A673 (cell line): ENCODE measurements at regions not wholly inside any gene's neighbourhood (a gene's known extent, or its start where the extent isn't known, plus 50 kb on each side); places are given as distances from the start of the nearest gene placed in this dataset.

Source experiments
- BruUV-seq: library from RNA; stranded (reverse); fragments of 400-500 nt; replicated peaks from 2 replicates; lab custom pipeline; 2021; lab: Mats Ljungman, UMichigan
- CTCF ChIA-PET: fragments of 300-600 bp; sonication (Branson Sonifier 250); formaldehyde crosslinking; loops from one replicate; lab custom pipeline; 2022; ENCODE audit warnings: antibody characterized with exemption; lab: Charles Lee
- POLR2A ChIA-PET: fragments of 300-600 bp; sonication (Branson Sonifier 250); formaldehyde crosslinking; loops from one replicate; lab custom pipeline; 2022; ENCODE audit warnings: antibody characterized with exemption; ENCODE audit not compliant: low non-redundant PET; lab: Charles Lee
- DNase-seq: peaks from one replicate; pipeline ENCODE4 v3.0.0-alpha.2; 2015; ENCODE audit warnings: low spot score
- H3K27ac ChIP-seq: fragments of 200-600 bp; sonication (generic); 2 replicates; pipeline ENCODE4 v1.5.1; 2016; ENCODE audit warnings: mixed run types, low read depth, mild to moderate bottlenecking, mixed read lengths, antibody characterized with exemption, low read length; ENCODE audit not compliant: poor library complexity, severe bottlenecking
- H3K27me3 ChIP-seq: fragments of 200-600 bp; sonication (generic); replicated peaks from 2 replicates; pipeline ENCODE4 v1.6.1; 2017; ENCODE audit warnings: mixed run types, low read depth, mild to moderate bottlenecking, mixed read lengths, antibody characterized with exemption, low read length; ENCODE audit not compliant: insufficient read depth, poor library complexity
- H3K36me3 ChIP-seq: fragments of 200-600 bp; sonication (generic); 2 replicates; pipeline ENCODE4 v1.6.1; 2016; ENCODE audit warnings: mixed run types, mild to moderate bottlenecking, mixed read lengths, antibody characterized with exemption, low read length; ENCODE audit not compliant: insufficient read depth, poor library complexity, severe bottlenecking
- H3K4me1 ChIP-seq: fragments of 200-600 bp; sonication (generic); 2 replicates; pipeline ENCODE4 v1.6.1; 2017; ENCODE audit warnings: mixed run types, mild to moderate bottlenecking, mixed read lengths, antibody characterized with exemption, low read length; ENCODE audit not compliant: insufficient read depth, poor library complexity, severe bottlenecking
- H3K4me3 ChIP-seq: fragments of 200-600 bp; sonication (generic); 2 replicates; pipeline ENCODE4 v1.5.1; 2016; ENCODE audit warnings: low read depth, mixed run types, mild to moderate bottlenecking, mixed read lengths, low read length; ENCODE audit not compliant: poor library complexity, severe bottlenecking
- H3K9me3 ChIP-seq: fragments of 200-600 bp; sonication (generic); 2 replicates; pipeline ENCODE4 v1.6.1; 2016; ENCODE audit warnings: mixed run types, low read depth, mild to moderate bottlenecking, mixed read lengths, antibody characterized with exemption, low read length; ENCODE audit not compliant: poor library complexity, severe bottlenecking
- CTCF ChIP-seq: fragments of 300-800, 200-600 bp; sonication (generic); conservative IDR thresholded peaks from 2 replicates; pipeline ENCODE4 v1.5.1; 2017; ENCODE audit warnings: low read depth, mild to moderate bottlenecking, antibody characterized with exemption, low read length, moderate library complexity, mixed read lengths
- EZH2 ChIP-seq: fragments of 200-600 bp; sonication (generic); IDR thresholded peaks from 2 replicates; pipeline ENCODE4 v1.6.1; 2017; ENCODE audit warnings: borderline replicate concordance, low read depth, mild to moderate bottlenecking, mixed read lengths, antibody characterized with exemption, low read length; ENCODE audit not compliant: poor library complexity, severe bottlenecking
- intact Hi-C: fragments of 100-400 bp; cut with micrococcal nuclease; formaldehyde crosslinking; loops from one replicate; pipeline ENCODE4 v1.10.0; 2022; ENCODE audit not compliant: unreplicated experiment

- Histone ChIP-seq H3K27me3 (no peaks in the 10 kb centered on the region), H3K4me1 (no peaks in the 10 kb centered on the region), H3K36me3 (no peaks in the 10 kb centered on the region), H3K9me3 (no peaks in the 10 kb centered on the region), H3K4me3 (no peak overlapping the region), H3K27ac (no peak overlapping the region)
- no peak for TF ChIP-seq CTCF
- TF ChIP-seq EZH2 = no peak
- BruUV-seq = no TSS peak
- POLR2A ChIA-PET = no interaction called here
- no peak for DNase-seq
- CTCF ChIA-PET = no interaction called here
- intact Hi-C loops = no loop called here
These were observed 670.3 kb downstream of the NR4A2 start for GRCh38 chr2:155662224-155662623.

DNA sequence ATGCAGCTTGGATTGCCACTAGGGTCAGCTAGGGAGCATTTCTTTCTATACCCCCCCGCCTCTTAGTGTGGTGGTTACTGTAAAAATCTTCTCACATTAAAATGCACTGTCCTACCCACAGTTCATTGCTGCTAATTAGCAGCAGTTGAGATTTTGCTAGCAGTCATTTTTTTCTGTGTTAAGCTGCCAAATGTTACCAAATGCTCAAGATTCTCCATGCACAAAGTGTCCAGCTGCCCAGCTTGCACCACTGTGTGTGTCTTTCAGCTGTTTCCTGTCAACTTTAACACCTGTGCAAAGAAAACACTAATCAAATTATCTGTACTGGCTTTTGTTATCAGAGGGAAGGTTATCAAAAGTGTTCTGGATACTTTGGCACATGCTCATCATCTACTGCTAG is 679.3 kb downstream of the NR4A2 start:
- no peaks in the 10 kb centered on the region for H3K4me1 ChIP-seq
- no peaks in the 10 kb centered on the region for H3K9me3 ChIP-seq
- H3K27ac ChIP-seq = no peak overlapping the region
- H3K36me3 ChIP-seq = no peaks in the 10 kb centered on the region
- intact Hi-C loops = no loop called here
- H3K27me3 ChIP-seq = no peaks in the 10 kb centered on the region
- no peak overlapping the region for H3K4me3 ChIP-seq
- BruUV-seq = no TSS peak
- ChIA-PET CTCF (no interaction called here), POLR2A (no interaction called here)
- no peak for DNase-seq
- no peak for TF ChIP-seq CTCF
- no peak for TF ChIP-seq EZH2

DNA sequence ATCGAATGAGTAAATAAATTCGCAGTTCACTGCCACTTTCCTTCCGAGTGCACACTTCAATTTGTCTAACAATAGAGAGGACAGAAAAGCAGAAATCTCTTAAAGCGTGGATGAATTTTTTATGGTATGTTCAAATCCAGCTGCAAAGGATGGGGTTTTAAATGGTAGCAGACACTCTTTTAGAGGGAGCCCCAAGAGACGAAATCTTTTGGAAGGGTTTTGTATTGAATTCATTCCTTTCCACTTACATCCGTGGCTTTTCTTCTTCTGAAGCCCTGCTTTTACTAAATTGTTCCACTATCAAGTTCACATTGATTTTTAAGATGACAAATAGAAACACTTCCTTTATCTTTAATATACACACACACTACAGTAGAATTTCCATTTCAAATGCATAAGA is 680.7 kb downstream of the NR4A2 start:
- Histone ChIP-seq H3K27ac (no peak overlapping the region), H3K27me3 (no peaks in the 10 kb centered on the region), H3K36me3 (no peaks in the 10 kb centered on the region), H3K4me3 (no peak overlapping the region), H3K4me1 (no peaks in the 10 kb centered on the region), H3K9me3 (no peaks in the 10 kb centered on the region)
- TF ChIP-seq EZH2 = no peak
- no peak for TF ChIP-seq CTCF
- intact Hi-C loops = no loop called here
- ChIA-PET CTCF (no interaction called here), POLR2A (no interaction called here)
- no TSS peak for BruUV-seq
- DNase-seq = no peak
